K562 (cell line): ENCODE measurements at regions not wholly inside any gene's neighbourhood (a gene's known extent, or its start where the extent isn't known, plus 50 kb on each side); places are given as distances from the start of the nearest gene placed in this dataset.

ENCODE experiments used
- ATAC-seq: fragments of 200-7000 bp; cut with Tn5 transposase; 3 replicates; pipeline ENCODE4 v1.9.1; 2020; ENCODE audit warnings: moderate library complexity
- BruUV-seq: library from RNA; stranded (reverse); fragments of 400-500 nt; replicated peaks from 2 replicates; lab custom pipeline; 2021; lab: Mats Ljungman, UMichigan
- CTCF ChIA-PET: fragments of 300-600 bp; formaldehyde crosslinking; extraction: SDS; loops from one replicate; lab custom pipeline; 2021; ENCODE audit warnings: low intra/inter-chr PET ratio; lab: Yijun Ruan, JAX
- POLR2A ChIA-PET: fragments of 300-600, 350-650 bp; sonication (Branson Sonifier 250); formaldehyde crosslinking; extraction: SDS; loops from one replicate; lab custom pipeline; 2021; ENCODE audit warnings: antibody characterized with exemption, inconsistent platforms; lab: Yijun Ruan, JAX
- DNase-seq, 4 experiments: peaks; one replicate each; pipeline versions ENCODE4 v3.0.0 to v3.0.0-alpha.2; 2011 to 2018; ENCODE audit warnings: low spot score in 3 of 4, mixed read lengths in 3 of 4; ENCODE audit errors: extremely low read depth in 1 of 4
- FAIRE-seq: peaks from 2 replicates; lab custom pipeline; 2011; peaks lifted over from hg19 to GRCh38; lab: Jason Lieb, UNC
- H2AFZ ChIP-seq: 2 replicates; pipeline ENCODE4 v1.6.0; 2011; ENCODE audit warnings: low read depth, low read length, control low read depth, inconsistent platforms
- H3K27ac ChIP-seq: fragments of 200-600 bp; 3 replicates; pipeline ENCODE4 v1.8.0; 2011; ENCODE audit warnings: low read depth, mild to moderate bottlenecking, control low read depth, inconsistent platforms, low read length, moderate library complexity, mixed read lengths; ENCODE audit errors: extremely low read depth
- H3K27me3 ChIP-seq, 2 experiments: fragments of 300-600 bp in 1 of 2; 2 replicates in 1 of 2; 3 replicates in 1 of 2; pipeline versions ENCODE4 v1.6.0 to v1.8.0; 2011; ENCODE audit warnings: inconsistent platforms in 2 of 2, low read length in 2 of 2, mild to moderate bottlenecking in 1 of 2, mixed read lengths in 1 of 2, moderate library complexity in 1 of 2; ENCODE audit not compliant: control insufficient read depth in 2 of 2, insufficient read depth in 2 of 2
- H3K36me3 ChIP-seq: fragments of 300-600 bp; 3 replicates; pipeline ENCODE4 v1.8.0; 2011; ENCODE audit warnings: mild to moderate bottlenecking, low read length, inconsistent platforms; ENCODE audit not compliant: control insufficient read depth, insufficient read depth
- H3K4me1 ChIP-seq, 2 experiments: fragments of 200-600 bp in 1 of 2; replicated peaks in 1 of 2; 2 replicates in 1 of 2; 3 replicates in 1 of 2; pipeline versions ENCODE4 v1.5.1 to v1.8.0; 2011; ENCODE audit warnings: inconsistent platforms in 2 of 2, low read length in 2 of 2, mild to moderate bottlenecking in 1 of 2, mixed read lengths in 1 of 2, moderate library complexity in 1 of 2; ENCODE audit not compliant: control insufficient read depth in 2 of 2, insufficient read depth in 2 of 2
- H3K4me2 ChIP-seq: 2 replicates; pipeline ENCODE4 v1.6.1; 2011; ENCODE audit warnings: low read length, control low read depth, inconsistent platforms, mixed read lengths; ENCODE audit not compliant: insufficient read depth
- H3K4me3 ChIP-seq: fragments of 200-600 bp; sonication (generic), shearing (Covaris generic); 2 replicates; pipeline ENCODE4 v1.5.1; 2016; ENCODE audit warnings: control low read depth, inconsistent platforms
- H3K79me2 ChIP-seq: fragments of 200-600 bp; 3 replicates; pipeline ENCODE4 v1.8.0; 2011; ENCODE audit warnings: low read length, inconsistent platforms; ENCODE audit not compliant: control insufficient read depth, insufficient read depth
- H3K9ac ChIP-seq, 2 experiments: 2 replicates each; pipeline versions ENCODE4 v1.6.0 to v1.6.1; 2011; ENCODE audit warnings: low read depth in 2 of 2, low read length in 2 of 2, control low read depth in 1 of 2, inconsistent platforms in 1 of 2, mild to moderate bottlenecking in 1 of 2, mixed read lengths in 1 of 2; ENCODE audit not compliant: insufficient read depth in 1 of 2
- H3K9me1 ChIP-seq: one replicate; pipeline ENCODE4 v1.6.0; 2011; ENCODE audit warnings: inconsistent platforms, mild to moderate bottlenecking, low read length, moderate library complexity; ENCODE audit not compliant: control insufficient read depth, insufficient read depth
- H3K9me3 ChIP-seq: replicated peaks from 2 replicates; pipeline ENCODE4 v1.5.1; 2011; ENCODE audit warnings: low read depth, low read length, inconsistent platforms; ENCODE audit not compliant: control insufficient read depth, insufficient read depth
- H4K20me1 ChIP-seq: replicated peaks from 2 replicates; pipeline ENCODE4 v1.6.1; 2011; ENCODE audit warnings: low read length, inconsistent platforms, mixed read lengths; ENCODE audit not compliant: control insufficient read depth, insufficient read depth
- BRCA1 ChIP-seq, 2 experiments: fragments of 450-650 bp in 1 of 2; sonication (generic) in 1 of 2; formaldehyde crosslinking in 1 of 2; IDR thresholded peaks; 2 replicates each; pipeline versions ENCODE4 v1.5.0 to v1.6.1; 2017 to 2020; ENCODE audit warnings: mild to moderate bottlenecking in 1 of 2, missing genetic modification reagents in 1 of 2
- DEAF1 ChIP-seq: fragments of 450-650 bp; formaldehyde crosslinking; IDR thresholded peaks from 2 replicates; pipeline ENCODE4 v1.4.0; 2020; ENCODE audit warnings: mild to moderate bottlenecking, moderate library complexity
- DMBX1 ChIP-seq: fragments of 250-450 bp; sonication (Bioruptor Pico); IDR thresholded peaks from 2 replicates; pipeline ENCODE4 v1.8.0; 2022; ENCODE audit warnings: inconsistent platforms, mild to moderate bottlenecking, moderate library complexity, borderline replicate concordance
- HMG20A ChIP-seq: fragments of 450-650 bp; formaldehyde crosslinking; conservative IDR thresholded peaks from 2 replicates; pipeline ENCODE4 v1.4.0; 2020; ENCODE audit warnings: mild to moderate bottlenecking, mixed read lengths
- JUND ChIP-seq, 2 experiments: IDR thresholded peaks; 2 replicates in 1 of 2; 3 replicates in 1 of 2; pipeline ENCODE4 v1.6.1; 2011; ENCODE audit warnings: borderline replicate concordance in 2 of 2, low read depth in 2 of 2, low read length in 2 of 2, improper control_type of control experiment in 1 of 2, missing biosample characterization in 1 of 2, missing genetic modification characterization in 1 of 2, missing genetic modification reagents in 1 of 2
- MCM2 ChIP-seq: fragments of 450-650 bp; IDR thresholded peaks from 2 replicates; pipeline ENCODE4 v1.6.1; 2017; ENCODE audit warnings: low read depth, mild to moderate bottlenecking
- NBN ChIP-seq: fragments of 450-650 bp; IDR thresholded peaks from 2 replicates; pipeline ENCODE4 v1.6.1; 2016; ENCODE audit warnings: low read depth, mild to moderate bottlenecking
- POLR2A ChIP-seq: fragments of 450-650 bp; conservative IDR thresholded peaks from 2 replicates; pipeline ENCODE4 v1.6.1; 2016
- TRIM28 ChIP-seq: fragments of 450-650 bp; IDR thresholded peaks from 2 replicates; pipeline ENCODE4 v1.6.1; 2017
- ZBTB8A ChIP-seq: fragments of 450-650 bp; IDR thresholded peaks from 2 replicates; pipeline ENCODE4 v1.6.1; 2018; ENCODE audit warnings: mild to moderate bottlenecking, moderate library complexity; ENCODE audit not compliant: partially characterized antibody
- ZNF740 ChIP-seq, 3 experiments: fragments of 200-800 bp in 1 of 3; sonication (Bioruptor generic) in 1 of 3; sonication (generic) in 1 of 3; formaldehyde crosslinking in 1 of 3; IDR thresholded peaks; 2 replicates each; pipeline versions ENCODE4 v1.6.1 to v1.8.0; 2016 to 2022; ENCODE audit warnings: mild to moderate bottlenecking in 2 of 3, missing compliant biosample characterization in 2 of 3, missing genetic modification characterization in 2 of 3, missing genetic modification reagents in 1 of 3
- ZNF79 ChIP-seq: fragments of 250-450 bp; sonication (Bioruptor Pico); IDR thresholded peaks from 2 replicates; pipeline ENCODE4 v1.4.0; 2020; ENCODE audit warnings: low read depth, mild to moderate bottlenecking, moderate library complexity
- ZSCAN32 ChIP-seq: fragments of 450-650 bp; formaldehyde crosslinking; IDR thresholded peaks from 2 replicates; pipeline ENCODE4 v1.4.0; 2020; ENCODE audit warnings: mild to moderate bottlenecking, moderate library complexity
- WGBS: fragments of 100-300 bp; shearing (Covaris generic); methylation state at CpG from one replicate; pipeline ENCODE4 v1.1.6; 2016; ENCODE audit warnings: low coverage, mixed read lengths; ENCODE audit not compliant: insufficient coverage; ENCODE audit errors: missing lambda C conversion rate; 5-methylcytosine and 5-hydroxymethylcytosine counted together
- in situ Hi-C: fragments of 300-500 bp; cut with MboI; formaldehyde crosslinking; loops from 4 replicates; pipeline ENCODE4 v1.15.0; 2018; ENCODE audit warnings: inconsistent platforms, mixed read lengths
- intact Hi-C: fragments of 100-400 bp; cut with micrococcal nuclease; formaldehyde crosslinking; loops from 2 replicates; pipeline ENCODE4 v1.14.2; 2022
- TF ChIP-seq, protein P1 (sequence below): fragments of 250-450 bp; sonication (Bioruptor Pico); IDR thresholded peaks from 2 replicates; pipeline ENCODE4 v1.8.0; 2022; ENCODE audit warnings: moderate library complexity, mild to moderate bottlenecking, inconsistent platforms

DNA sequence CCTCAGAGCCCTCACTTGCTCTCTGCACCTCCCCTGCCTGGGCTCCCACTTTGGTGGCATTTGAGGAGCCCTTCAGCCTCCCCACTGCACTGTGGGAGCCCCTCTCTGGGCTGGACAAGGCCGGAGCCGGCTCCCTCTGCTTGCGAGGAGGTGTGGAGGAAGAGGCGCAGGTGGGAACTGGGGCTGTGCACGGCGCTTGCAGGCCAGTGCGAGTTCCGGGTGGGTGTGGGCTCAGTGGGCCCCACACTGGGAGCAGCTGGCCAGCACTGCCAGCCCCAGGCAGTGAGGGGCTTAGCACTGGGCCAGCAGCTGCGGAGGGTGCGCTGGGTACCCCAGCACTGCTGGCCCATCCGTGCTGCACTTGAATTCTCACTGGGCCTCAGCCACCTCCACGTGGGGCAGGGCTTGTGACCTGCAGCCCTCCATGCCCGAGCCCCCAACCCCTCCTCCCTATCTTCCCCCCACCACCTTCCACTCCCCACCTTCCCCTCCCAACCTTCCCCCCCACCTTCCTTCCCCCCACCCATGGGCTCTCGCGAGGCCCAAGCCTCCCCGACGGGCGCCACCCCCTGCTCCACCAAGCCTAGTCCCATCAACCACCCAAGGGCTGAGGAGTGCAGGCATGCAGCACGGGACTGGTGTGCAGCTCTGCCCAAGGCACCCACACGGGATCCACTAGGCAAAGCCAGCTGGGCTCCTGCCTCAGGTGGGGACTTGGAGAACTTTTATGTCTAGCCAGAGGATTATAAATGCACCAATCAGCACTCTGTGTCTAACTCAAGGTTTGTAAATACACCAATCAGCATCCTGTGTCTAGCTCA lies 113.5 kb upstream of the BEND4 start:
- H4K20me1 ChIP-seq: no peaks in the 10 kb centered on the region
- ChIA-PET CTCF (no interaction called here), POLR2A (no interaction called here)
- no TSS peak for BruUV-seq
- H3K4me1 ChIP-seq: no peaks in the 10 kb centered on the region
- WGBS: 4% methylated on average over 15 of the region's 20 CpGs
- intact Hi-C loops (no loop called here), in situ Hi-C loops (no loop called here)
- no peak for FAIRE-seq
- no peaks in the 10 kb centered on the region for H3K36me3 ChIP-seq
- no peaks in the 10 kb centered on the region for H3K9me3 ChIP-seq
- no peak overlapping the region for H3K4me3 ChIP-seq
- DNase-seq: no peak
- H3K79me2 ChIP-seq: no peaks in the 10 kb centered on the region
- H3K9ac ChIP-seq: no peak overlapping the region
- no peak overlapping the region for H3K27ac ChIP-seq
- H3K9me1 ChIP-seq: no peaks in the 10 kb centered on the region
- no peak for ATAC-seq
- no peak overlapping the region for H2AFZ ChIP-seq
- H3K27me3 ChIP-seq: 0 out of 5 replicates have a peak, but pooled peaks cover 0 to 5% of the 10 kb centered on the region in 2 experiments
- H3K4me2 ChIP-seq: no peak overlapping the region
- TF ChIP-seq DEAF1 (CRISPR knock-in tag): no peak
- no peak for TF ChIP-seq TRIM28
- TF ChIP-seq, protein P1, sequence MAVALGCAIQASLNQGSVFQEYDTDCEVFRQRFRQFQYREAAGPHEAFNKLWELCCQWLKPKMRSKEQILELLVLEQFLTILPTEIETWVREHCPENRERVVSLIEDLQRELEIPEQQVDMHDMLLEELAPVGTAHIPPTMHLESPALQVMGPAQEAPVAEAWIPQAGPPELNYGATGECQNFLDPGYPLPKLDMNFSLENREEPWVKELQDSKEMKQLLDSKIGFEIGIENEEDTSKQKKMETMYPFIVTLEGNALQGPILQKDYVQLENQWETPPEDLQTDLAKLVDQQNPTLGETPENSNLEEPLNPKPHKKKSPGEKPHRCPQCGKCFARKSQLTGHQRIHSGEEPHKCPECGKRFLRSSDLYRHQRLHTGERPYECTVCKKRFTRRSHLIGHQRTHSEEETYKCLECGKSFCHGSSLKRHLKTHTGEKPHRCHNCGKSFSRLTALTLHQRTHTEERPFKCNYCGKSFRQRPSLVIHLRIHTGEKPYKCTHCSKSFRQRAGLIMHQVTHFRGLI (CRISPR knock-in tag): no peak
- TF ChIP-seq NBN: no peak
- no peak for TF ChIP-seq ZNF740 (CRISPR knock-in tag; IDR thresholded peaks at IDR 0.05)
- TF ChIP-seq ZNF740 (tag; IDR thresholded peaks at IDR 0.05): no peak
- TF ChIP-seq ZBTB8A: no peak
- TF ChIP-seq BRCA1 (IDR thresholded peaks at IDR 0.05): no peak
- no peak for TF ChIP-seq BRCA1 (CRISPR knock-in tag; IDR thresholded peaks at IDR 0.05)
- TF ChIP-seq JUND (IDR thresholded peaks at IDR 0.05; ENCODE audit: borderline replicate concordance, low read depth, low read length): no peak
- no peak for TF ChIP-seq JUND (tag; IDR thresholded peaks at IDR 0.05; ENCODE audit: borderline replicate concordance, low read depth, low read length)
- TF ChIP-seq DMBX1 (CRISPR knock-in tag): no peak
- no peak for TF ChIP-seq ZSCAN32 (CRISPR knock-in tag)
- no peak for TF ChIP-seq ZNF79 (CRISPR knock-in tag)
- no peak for TF ChIP-seq POLR2A
- TF ChIP-seq HMG20A (CRISPR knock-in tag): no peak
- no peak for TF ChIP-seq MCM2
